ENCODE measurements at regions not wholly inside any gene's neighbourhood (a gene's known extent, or its start where the extent isn't known, plus 50 kb on each side); places are given as distances from the start of the nearest gene placed in this dataset.

GRCh38 chr4:189506080-189506479 lies 434.6 kb upstream of the FRG1 start:
- TF ChIP-seq, protein P1, sequence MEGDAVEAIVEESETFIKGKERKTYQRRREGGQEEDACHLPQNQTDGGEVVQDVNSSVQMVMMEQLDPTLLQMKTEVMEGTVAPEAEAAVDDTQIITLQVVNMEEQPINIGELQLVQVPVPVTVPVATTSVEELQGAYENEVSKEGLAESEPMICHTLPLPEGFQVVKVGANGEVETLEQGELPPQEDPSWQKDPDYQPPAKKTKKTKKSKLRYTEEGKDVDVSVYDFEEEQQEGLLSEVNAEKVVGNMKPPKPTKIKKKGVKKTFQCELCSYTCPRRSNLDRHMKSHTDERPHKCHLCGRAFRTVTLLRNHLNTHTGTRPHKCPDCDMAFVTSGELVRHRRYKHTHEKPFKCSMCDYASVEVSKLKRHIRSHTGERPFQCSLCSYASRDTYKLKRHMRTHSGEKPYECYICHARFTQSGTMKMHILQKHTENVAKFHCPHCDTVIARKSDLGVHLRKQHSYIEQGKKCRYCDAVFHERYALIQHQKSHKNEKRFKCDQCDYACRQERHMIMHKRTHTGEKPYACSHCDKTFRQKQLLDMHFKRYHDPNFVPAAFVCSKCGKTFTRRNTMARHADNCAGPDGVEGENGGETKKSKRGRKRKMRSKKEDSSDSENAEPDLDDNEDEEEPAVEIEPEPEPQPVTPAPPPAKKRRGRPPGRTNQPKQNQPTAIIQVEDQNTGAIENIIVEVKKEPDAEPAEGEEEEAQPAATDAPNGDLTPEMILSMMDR (conservative IDR thresholded peaks at IDR 0.05 in 1 of 2, IDR thresholded peaks at IDR 0.05 in 1 of 2; ENCODE audit: low read depth in 1 of 2, low read length in 2 of 2): no peak
- TF ChIP-seq EZH2 (IDR thresholded peaks at IDR 0.05; ENCODE audit: low read length, missing control alignments): no peak

Measured in fibroblast of lung (primary cell).